ENCODE measurements at regions not wholly inside any gene's neighbourhood (a gene's known extent, or its start where the extent isn't known, plus 50 kb on each side); places are given as distances from the start of the nearest gene placed in this dataset.

DNA sequence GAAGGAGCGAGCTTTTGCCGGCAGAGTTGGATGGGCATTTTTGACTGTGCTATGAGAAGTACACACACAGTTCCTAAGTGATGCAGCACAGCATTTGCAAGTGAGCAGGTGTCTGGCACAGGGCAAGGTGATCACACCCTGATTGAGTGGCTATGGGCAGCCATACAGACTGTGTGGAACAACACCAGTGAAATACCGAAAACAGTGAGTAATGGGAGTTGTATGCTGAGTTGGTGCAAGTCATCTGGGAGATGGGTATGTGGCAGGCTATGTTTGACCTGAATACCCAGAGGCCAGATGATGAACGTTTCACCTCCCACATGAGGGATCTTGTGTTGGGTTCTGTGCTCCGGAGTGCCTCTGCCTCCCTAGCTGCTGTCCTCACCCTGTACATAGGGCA, 53.5 kb upstream of the TIPARP start:
- TF ChIP-seq, protein P1, sequence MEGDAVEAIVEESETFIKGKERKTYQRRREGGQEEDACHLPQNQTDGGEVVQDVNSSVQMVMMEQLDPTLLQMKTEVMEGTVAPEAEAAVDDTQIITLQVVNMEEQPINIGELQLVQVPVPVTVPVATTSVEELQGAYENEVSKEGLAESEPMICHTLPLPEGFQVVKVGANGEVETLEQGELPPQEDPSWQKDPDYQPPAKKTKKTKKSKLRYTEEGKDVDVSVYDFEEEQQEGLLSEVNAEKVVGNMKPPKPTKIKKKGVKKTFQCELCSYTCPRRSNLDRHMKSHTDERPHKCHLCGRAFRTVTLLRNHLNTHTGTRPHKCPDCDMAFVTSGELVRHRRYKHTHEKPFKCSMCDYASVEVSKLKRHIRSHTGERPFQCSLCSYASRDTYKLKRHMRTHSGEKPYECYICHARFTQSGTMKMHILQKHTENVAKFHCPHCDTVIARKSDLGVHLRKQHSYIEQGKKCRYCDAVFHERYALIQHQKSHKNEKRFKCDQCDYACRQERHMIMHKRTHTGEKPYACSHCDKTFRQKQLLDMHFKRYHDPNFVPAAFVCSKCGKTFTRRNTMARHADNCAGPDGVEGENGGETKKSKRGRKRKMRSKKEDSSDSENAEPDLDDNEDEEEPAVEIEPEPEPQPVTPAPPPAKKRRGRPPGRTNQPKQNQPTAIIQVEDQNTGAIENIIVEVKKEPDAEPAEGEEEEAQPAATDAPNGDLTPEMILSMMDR (IDR thresholded peaks at IDR 0.05): no peak
- no peak for TF ChIP-seq EP300 (IDR thresholded peaks at IDR 0.05)
- TF ChIP-seq POLR2A (IDR thresholded peaks at IDR 0.05): no peak

Measured in ovary (tissue), 3 donors.